Activated CD4-positive, CD25-positive, alpha-beta regulatory T cell treated with anti-CD3 and anti-CD28 coated beads, Interleukin-2, amount 50 U/mL, for 24 hours (primary cell): ENCODE measurements at regions not wholly inside any gene's neighbourhood (a gene's known extent, or its start where the extent isn't known, plus 50 kb on each side); places are given as distances from the start of the nearest gene placed in this dataset.
"Not testable (repeated sequence)": the region's sequence is repeated elsewhere in the genome, so short reads cannot be mapped to it uniquely, and the experiment has no call there.

Experiments used
- ATAC-seq, 2 donors: fragments of 150-1000 bp; cut with Tn5 transposase; one replicate each; pipeline ENCODE4 v1.10.0; 2021; ENCODE audit warnings: mild to moderate bottlenecking in 1 of 2, moderate library complexity in 1 of 2

DNA sequence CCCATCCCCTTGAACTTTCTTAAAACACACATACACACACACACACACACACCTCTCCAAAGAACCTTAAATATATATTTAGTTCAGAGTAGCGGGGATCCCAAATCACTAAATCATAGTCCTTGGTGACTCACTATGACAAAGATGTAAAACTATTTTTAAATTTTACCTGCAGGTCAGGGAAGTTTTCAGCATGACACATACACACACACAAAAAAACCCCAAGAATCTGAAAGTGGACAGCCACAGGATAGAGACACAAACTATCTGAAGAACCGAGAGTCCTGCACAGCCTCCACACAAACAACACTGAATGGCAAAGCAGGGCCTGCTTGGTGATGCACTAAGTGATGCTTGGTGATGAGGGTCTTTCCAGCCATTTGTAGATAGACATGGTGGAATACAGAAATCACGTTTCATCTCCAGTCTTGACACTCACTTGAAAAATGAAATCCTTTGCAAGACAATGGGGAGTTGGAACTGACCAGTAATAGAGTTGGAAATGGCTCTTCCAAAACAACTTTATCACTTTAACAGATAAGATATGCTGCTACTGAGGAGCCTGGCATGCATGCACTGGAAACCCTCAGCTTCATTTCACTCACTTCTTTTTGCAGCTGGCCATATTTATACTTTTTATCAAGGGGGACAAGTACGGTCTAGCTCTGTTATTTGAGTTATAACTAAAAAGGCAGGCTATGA, 307.3 kb downstream of the RAPGEF2 start:
- ATAC-seq: no peak

DNA sequence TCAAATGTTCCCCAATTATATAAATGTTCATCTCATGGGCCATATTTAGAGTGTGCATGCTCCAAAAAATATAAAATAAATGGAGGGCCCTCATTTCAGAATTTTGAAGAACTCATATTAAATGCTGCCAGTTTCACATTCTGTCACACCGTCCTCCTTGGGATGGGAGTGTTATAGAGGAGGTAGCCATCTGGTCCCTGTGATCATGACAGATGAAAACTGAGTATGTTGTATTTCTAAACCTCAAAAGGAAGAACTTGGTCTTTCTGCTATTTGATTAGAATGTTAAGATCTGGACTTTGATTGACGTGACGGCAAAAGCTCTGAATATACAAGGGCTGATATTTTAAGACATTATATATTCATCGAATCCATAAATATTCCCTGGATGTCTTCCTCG, 308.0 kb downstream of the RAPGEF2 start:
- ATAC-seq: no peak

- ATAC-seq: no peak
Observed at GRCh38 chr4:159413306-159413943, 310.5 kb downstream of the RAPGEF2 start.

DNA sequence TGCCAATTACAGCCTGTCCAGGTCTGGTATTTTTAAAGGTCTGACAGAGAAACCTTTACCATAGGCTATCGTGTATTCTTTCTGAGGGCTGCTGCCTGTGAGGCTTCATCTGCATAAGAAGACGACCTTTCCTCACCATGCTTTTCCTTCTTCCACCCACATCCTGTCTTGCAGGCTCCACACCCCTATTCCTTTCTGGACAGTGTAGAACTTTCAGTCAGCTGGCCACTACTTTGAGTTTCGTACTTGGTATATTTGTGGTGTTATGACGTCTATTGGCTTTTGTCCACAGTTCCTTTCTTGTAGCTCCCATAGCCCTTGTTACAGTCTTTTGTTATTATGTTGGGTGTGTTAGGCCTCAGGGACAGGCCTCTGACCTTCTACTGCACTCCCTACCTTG, 311.4 kb downstream of the RAPGEF2 start:
- ATAC-seq: no peak

GRCh38 chr4:159416073-159416472, 313.2 kb downstream of the RAPGEF2 start:
- ATAC-seq: no peak

- ATAC-seq: no peak
Observed at GRCh38 chr4:159416996-159417395, 314.1 kb downstream of the RAPGEF2 start.

DNA sequence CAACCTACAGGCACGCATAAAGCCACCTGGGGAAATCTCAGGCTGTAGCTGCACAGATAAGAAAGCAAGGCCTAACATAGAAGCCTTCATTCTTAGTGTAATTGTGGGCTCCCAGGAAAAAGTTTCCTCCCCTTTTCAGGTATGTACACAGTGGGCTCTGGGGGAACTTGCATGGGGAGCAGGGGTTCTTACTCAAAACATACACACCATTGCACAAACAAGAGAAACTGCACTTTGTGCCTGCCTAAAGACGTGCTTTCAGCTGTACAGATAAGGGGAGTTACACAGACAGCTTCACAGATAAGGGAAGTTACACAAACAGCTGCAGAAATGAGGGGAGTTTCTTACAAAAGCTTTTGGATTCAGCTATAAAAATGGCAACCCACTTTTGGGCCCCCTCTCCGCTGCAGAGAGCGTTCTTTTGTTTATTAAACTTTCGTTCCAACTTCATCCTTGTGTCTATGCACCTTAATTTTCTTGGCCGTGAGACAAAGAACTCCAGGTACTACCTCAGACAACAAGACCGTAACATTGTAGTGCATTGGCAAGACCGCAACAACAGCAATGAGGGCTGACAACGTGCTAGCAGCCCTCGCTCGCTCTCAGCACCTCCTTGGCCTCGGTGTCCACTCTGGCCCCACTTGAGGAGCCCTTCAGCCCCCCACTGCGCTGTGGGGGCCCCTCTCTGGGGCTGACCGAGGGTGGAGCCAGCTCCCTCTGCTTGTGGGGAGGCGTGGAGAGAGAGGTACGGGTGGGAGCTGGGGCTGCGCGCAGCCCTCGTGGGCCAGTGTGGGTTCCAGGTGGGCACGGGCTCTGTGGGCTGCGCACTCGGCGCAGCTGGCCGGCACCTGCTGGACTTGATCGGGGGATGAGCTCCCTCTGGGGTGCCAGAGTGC, 317.5 kb downstream of the RAPGEF2 start:
- no peak for ATAC-seq

DNA sequence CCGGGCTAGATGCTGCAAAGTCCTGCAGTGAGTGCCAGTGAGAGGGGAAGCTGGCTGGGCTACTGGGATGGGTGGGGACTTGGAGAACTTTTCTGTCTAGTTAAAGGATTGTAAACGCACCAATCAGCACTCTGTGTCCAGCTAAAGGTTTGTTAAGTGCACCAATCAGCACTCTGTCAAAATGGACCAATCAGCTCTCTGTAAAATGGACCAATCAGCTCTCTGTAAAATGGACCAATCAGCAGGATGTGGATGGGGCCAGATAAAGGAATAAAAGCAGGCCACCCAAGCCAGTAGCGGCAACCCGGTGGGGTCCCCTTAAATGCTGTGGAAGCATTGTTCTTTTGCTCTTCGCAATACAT, 318.2 kb downstream of the RAPGEF2 start:
- not testable (repeated sequence) for ATAC-seq

DNA sequence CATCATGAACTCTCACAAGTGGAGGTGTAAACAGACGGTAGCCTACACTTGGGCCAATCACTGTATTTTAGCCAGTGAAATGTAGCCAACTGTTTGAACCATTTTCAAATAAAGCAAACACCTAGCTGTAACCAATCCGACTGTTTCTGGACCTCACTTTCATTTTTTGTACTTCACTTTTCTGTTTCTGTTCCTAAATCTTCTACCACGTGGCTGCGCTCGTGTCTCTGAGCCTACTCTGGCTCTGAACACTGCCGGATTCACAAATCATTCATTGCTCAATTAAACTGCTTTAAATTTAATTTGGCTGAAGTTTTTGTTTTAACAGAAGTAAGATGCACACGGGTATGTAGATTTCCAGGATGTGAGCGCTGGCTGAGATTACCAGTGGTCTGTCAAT, 319.1 kb downstream of the RAPGEF2 start:
- no peak for ATAC-seq

GRCh38 chr4:159422626-159423025, 319.7 kb downstream of the RAPGEF2 start:
- no peak for ATAC-seq

DNA sequence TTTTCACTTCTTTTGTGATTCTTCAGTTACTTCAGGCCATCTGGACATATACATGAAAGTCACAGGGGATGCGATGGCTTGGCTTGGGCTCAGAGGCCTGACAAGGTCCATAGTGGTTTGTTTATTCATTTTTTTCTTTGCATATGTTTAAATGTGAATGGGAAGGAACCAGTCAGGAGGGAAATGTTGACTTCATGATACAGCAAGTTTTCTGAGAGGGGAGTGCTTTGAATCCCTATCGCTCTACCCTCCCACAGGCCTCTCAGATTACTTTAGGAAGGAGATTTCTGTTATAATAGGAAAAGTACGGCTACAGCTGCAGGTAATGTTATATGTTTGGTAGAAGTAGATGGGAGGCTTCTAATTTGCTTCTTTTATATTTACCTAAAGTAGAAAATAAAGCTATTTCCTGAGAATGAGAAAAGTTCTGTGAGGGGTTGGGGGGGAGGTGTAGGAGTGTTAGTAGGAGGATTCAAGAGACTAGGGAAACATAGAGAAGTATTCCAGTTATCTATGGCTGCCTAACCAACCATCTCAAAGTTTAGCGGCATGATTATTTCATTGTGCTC, 322.9 kb downstream of the RAPGEF2 start:
- ATAC-seq: no peak

DNA sequence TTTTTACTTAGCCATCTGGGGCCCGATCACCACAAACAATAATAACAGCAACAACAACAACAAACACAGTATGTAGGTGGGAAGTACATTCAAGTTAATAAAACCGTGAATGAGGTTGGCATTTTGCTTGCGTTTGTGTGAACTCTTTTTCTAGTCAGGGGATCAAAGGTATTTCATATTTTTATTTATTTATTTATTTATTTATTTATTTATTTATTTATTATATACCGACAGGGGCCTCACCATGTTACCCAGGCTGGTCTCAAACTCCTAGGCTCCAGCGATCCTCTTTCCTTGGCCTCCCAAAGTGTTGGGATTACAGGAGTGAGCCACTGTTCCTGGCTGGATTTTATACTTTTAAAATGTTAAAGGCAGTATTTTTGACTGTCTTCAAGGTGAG, 325.4 kb downstream of the RAPGEF2 start:
- ATAC-seq: no peak

GRCh38 chr4:159428975-159429692, 326.3 kb downstream of the RAPGEF2 start:
- ATAC-seq: no peak

- no peak for ATAC-seq
Observed at GRCh38 chr4:159429693-159430035, 326.8 kb downstream of the RAPGEF2 start.

- no peak for ATAC-seq
Observed at GRCh38 chr4:159430896-159431295, 328.0 kb downstream of the RAPGEF2 start.

DNA sequence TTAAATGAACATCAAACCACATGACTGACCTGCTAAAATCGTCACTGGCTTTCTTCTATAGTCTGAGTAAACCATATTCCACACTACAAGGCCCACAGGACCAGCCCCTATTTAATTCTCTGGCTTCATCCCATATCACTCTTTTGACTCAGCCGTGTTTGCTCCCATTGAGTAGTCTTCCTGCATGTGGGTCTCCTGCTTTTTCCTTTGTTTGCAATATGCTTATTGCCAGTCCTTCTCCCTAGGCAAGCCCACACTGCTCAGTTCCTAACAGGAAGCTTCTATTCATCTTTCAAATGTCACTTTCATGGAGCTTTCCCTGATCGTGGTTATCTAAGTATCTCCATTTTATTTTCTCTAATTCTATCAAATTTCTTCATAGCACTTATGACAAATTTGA, 329.6 kb downstream of the RAPGEF2 start:
- no peak for ATAC-seq

GRCh38 chr4:159433337-159433736, 330.5 kb downstream of the RAPGEF2 start:
- no peak for ATAC-seq

DNA sequence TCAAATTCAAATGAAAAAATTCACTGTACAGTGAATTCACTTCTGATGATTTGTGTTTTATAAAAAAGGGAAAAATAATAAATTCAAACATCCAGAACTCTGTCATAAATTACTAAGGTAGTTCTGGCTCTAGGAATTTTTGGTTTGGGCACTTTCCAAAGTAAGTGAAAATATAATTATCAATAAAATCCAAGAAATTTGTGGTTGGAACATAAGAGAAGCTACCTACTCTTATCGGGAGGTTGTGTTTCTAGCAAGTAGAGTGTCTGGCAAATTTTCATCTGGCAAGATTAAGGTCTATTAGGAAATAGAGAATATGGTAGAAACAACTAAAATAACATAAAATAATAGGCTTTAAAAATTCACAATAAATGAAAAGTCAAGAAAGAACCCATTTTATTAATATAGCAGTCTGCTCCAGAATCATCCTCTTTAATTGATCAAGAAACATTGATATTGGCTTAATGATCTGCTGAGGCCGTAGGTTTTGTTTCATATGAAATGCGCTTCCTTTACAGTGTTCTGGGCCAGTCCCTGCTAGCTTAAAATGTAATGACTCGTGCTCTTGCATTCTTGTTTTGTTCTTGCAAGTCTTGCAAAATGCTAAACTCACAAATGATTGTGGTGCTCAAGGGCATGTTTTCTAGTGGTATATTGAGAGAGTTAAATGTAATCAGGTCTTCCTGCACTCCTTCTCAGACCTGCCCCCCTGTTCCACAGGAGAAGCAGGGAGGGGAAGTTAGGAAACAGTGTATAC, 331.4 kb downstream of the RAPGEF2 start:
- ATAC-seq: no peak

GRCh38 chr4:159434871-159435241, 332.0 kb downstream of the RAPGEF2 start:
- no peak for ATAC-seq

DNA sequence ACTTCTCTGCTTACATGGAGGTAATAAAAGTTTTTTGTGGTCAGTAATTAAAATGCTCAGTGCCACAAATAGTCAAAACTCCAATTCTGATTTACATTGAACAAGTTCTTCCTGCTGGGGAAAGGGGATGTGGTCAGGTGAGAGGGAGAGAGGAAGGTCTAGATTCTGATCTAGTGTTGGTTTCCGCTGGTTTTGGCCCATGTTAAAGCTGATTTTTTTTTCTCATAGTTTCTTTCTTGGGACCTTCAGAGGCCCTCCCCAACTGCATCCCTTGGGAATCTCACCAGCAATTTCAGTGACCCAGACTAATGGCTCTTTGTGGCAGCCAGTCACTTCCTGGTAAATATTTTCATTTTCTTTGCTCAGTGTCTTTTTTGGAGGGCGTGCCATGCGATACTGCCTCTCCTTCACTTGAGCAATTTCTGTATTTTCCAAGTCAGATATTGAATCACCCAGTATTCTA, 332.7 kb downstream of the RAPGEF2 start:
- no peak for ATAC-seq

- no peak for ATAC-seq
Observed at GRCh38 chr4:159443975-159444374, 341.1 kb downstream of the RAPGEF2 start.

- no peak for ATAC-seq
Observed at GRCh38 chr4:159444678-159445077, 341.8 kb downstream of the RAPGEF2 start.
